GM21825 (cell line): ENCODE measurements at regions not wholly inside any gene's neighbourhood (a gene's known extent, or its start where the extent isn't known, plus 50 kb on each side); places are given as distances from the start of the nearest gene placed in this dataset.

Experiments used
- ATAC-seq: cut with Tn5 transposase; IDR thresholded peaks from one replicate; pipeline ENCODE4 v1.9.1; 2021; ENCODE audit warnings: mild to moderate bottlenecking, moderate library complexity; ENCODE audit not compliant: unreplicated experiment

DNA sequence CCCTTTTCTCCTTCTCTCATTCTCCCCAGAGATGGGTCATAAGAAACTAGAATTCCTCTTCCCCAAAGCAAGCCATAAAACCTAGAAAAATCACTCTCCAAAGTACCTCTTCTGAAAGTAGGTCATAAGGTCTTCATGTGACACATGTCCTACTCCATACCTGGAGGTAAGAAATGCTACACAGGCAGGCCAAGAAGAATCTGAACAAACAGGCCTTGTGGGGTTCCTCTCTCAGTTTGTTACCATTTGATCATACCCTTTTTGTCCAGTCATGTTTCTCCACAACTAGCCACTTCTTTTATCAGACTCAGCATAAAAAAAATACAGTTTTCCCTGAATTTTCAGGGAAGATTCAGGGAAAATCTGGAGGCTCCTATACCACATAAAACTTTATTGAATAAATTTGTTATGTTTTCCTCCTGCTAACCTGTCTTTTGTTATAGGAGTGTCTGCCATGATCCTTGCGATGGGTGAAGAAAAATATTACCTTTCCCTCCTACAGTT lies 134.4 kb upstream of the LMO4 start:
- no peak for ATAC-seq

DNA sequence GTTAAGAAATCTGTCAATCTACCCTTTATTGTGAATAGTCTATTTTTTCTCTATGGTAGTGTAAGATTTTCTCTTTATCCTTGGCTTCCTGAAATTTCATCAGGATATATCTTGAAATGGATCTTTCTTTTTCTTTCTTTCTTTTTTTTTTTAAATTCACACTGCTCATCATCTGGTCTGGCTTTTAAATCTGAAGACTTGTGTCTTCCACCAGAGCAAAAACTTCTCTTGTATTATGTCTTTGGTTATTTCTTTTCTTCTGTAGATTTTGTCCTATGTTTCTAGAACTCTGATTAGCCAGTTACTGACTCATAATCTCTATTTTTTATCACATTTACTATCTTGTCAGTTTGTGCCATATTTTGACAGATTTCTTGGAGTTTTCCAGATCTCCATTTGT lies 133.8 kb upstream of the LMO4 start:
- ATAC-seq = no peak

DNA sequence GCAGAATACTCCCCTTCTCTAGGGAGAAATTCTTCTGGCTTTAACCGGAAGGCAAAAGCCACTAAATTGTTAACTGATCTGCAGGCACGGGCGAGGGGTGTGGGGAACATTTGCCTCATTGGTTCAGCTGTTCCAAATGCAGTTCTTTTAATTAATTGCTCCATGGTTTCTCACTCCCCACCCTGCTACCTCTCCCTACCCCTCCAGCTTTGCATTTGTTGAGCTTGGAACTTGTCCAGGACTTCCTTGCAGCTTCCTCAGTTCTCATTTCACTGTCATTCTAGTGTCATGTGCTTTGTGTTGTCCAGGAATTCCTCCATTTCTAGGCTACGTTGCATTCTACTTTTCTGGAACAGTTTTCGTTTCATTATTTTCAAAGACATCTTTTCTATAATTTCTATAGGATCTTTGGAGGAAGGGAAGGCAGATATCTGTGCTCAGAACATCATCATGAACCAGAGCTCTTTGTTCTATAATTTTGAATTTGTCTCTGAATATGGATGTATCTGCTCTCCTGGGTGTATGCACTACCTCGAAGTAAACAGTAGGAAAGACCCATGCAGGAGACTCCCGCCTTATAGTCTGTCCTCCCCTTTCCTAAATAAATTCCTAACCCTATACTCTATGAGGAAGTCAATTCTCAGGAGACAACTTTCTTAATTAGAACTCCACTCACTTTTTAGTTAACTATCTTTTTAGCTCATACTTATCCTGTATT lies 132.4 kb upstream of the LMO4 start:
- no peak for ATAC-seq

DNA sequence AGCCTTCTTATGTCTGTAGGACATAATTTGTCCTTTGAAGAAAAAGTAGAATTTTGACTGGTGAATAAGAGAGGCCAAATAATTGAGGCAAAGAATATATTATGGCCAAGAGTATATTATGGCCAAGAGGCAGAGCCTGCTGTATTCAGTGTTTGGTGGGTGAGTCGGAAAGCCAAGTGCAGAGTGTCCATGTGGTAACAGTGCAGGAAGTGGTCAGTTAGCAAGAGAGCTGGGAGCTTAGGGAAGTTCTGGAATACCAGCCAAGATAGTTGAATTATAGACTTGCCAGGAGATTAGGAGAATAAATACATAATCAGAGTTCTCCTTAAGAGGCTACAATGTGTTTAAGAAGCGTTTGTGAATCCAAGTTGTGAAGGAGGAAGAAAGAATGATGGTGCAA lies 131.5 kb upstream of the LMO4 start:
- no peak for ATAC-seq

DNA sequence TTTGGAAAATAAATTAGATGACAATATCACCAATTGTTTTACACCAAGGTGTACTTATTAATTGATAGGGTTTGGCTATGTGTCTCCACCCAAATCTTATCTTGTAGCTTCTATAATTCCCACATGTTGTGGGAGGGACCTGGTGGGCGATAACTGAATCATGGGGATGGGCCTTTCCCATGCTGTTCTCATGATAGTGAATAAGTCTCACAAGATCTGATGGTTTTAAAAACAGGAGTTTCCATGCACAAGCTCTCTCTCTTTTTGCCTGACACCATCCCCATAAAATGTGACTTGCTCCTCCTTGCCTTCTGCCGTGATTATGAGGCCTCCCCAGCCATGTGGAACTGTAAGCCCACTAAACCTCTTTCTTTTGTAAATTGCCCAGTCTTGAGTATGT lies 131.0 kb upstream of the LMO4 start:
- ATAC-seq = no peak

DNA sequence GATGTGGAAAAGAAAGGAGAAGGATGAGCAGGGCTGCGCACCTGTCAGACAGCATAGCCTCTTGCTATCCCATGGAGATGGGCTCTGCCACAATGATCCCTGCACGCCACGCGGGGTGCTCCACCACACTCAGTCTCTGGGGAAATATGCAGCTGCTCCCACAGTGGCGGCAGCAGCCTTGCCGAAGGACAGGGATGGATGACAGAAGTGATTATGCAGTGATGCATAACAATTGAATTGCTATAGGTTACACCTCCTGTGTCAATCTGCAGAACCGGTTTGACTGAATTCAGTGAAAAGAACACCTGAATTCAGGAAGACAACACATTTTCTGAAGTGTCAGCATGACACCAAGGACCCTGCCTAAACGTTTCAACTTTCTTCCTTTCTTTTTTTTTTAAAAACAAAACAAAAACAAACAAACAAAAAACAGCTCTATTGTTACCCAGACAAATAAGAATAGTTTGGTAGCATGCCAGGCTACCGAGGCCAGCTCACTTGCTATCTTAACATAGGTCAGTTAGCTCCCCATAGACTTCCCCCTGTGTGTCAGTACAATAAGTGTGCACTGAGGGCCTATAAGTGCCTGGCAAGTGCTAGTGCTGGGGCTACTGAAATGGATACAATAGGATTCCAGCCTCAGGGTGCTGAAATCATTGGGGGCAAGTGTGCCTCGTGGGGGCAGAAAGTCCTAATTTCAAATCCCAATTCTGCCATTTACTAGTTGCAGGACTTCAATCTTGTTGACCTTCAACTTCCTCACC lies 127.6 kb upstream of the LMO4 start:
- no peak for ATAC-seq

DNA sequence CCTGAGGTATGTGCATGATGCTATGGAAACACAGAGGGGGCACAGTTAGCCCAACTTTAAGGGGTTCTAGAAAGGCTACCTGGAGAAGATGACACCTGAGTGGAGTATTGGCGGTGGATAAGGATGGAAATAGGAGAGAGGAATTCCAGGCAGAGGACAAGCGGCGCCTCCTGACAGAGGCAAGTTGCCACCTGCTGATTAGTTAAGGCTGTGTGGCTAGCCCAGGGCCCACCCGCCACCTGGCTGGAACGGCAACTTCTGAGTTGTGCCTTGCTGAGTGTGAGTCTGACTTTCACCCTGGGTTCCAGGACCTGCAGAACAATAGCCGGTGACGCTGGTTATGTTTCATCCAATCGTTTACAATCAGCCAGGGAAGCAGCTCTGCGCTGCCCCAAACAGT lies 126.9 kb upstream of the LMO4 start:
- no peak for ATAC-seq

DNA sequence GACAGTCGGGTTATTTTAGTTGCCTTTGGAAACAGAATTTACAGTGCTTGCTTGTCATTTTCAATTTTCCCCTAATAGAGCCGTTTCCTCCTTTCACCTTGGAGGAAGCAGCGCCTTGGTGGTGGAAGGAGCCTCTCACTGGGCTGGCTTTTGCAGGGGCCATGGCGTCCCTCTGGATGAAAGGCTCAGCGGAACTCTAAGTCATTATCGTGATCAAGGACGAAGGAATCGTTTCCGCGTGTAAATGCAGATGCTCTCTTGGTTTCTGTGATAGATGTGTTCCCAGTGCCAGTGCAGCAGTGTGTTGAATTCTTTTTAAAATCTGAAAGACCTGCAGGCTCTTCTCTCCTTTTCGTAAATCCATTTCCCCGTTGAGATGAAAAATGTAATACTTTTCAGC lies 126.2 kb upstream of the LMO4 start:
- no peak for ATAC-seq

DNA sequence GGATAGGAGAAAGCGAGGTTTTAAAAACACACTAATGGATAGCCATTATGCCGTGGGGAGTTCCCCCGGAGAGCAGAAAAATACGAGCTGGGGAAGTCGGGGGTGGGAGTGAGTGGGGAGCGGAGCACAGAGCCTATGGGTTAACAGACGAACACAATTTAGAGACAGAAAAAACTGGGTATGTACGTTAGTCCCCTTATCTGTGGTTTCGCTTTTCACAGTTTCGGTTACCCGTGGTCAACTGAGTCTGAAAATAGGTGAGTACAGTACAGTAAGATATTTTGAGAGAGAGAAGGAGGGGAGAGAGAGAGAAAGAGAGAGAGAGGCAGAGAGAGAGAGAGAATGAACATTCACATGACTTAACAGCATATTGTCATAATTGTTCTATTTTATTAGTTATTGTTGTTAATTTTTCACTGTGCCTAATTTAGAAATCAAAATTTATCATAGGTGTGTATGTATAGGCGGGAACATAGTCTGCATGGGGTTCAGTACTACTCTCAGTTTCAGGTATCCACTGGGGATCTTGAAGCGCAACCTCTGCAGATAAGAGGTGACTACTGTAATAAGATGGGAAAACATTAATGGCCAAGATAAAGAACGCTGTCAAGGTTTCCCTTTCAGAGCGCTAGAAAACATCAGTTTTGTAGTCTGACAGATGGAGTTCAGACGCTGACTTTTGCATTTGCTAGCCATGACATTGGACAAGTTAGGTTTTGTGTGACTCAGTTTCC lies 125.6 kb upstream of the LMO4 start:
- peak; percentile 90 for ATAC-seq

DNA sequence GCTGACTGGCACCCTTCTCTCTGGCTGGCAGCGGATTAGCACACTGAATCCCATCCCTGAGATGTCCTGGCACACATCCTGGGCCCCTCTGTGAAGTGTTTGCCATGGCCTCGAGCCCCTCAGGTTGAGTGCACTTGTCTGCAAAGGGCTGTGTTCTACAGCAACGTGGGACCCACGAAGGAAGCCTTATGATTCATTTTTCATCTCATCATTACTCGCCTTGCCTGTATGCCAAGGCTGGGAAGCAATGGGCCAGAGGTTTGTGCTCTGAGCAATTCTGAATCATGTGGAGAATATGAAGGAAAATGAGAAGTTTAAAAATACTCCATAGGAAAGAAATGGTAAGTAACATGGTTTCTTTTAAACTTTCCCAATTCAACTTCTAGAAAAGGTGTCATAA lies 124.8 kb upstream of the LMO4 start:
- ATAC-seq = no peak

DNA sequence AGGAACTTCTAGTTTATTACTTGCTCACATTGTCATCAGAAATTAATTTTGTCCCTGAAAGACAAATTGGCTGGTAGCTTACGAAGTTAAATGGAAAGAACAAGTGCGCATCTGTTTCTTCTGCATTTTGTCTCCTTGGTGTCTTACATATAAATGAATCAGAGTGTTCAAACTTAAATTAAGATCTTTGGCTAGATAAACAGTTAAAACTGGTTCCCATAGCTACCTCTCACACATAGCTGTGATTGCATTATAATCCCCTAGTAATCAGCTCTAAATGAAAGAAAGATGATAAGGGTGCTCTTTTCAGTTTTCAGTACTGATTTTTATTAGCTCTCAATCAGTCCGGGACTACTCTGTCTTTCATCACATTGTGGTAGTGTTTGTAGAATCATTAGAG lies 124.2 kb upstream of the LMO4 start:
- ATAC-seq = no peak

DNA sequence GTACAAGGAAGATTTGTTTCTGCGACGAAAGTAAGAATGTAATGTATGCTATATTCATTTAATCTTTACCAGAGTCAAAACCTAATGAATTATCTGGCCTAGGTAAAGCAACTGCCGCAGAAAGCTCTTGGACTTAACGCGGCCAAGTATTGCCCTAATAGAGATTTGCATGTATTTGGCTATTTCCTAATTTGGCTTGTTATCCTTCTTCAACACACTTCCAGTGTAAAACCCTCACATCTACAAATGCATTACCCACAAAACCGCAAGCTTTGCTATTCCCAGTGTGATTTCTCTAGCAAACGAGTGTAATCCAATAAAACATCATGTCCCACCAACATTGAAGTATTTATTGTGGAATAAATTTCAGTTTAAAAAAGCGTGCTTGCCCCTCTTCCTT lies 123.8 kb upstream of the LMO4 start:
- no peak for ATAC-seq

DNA sequence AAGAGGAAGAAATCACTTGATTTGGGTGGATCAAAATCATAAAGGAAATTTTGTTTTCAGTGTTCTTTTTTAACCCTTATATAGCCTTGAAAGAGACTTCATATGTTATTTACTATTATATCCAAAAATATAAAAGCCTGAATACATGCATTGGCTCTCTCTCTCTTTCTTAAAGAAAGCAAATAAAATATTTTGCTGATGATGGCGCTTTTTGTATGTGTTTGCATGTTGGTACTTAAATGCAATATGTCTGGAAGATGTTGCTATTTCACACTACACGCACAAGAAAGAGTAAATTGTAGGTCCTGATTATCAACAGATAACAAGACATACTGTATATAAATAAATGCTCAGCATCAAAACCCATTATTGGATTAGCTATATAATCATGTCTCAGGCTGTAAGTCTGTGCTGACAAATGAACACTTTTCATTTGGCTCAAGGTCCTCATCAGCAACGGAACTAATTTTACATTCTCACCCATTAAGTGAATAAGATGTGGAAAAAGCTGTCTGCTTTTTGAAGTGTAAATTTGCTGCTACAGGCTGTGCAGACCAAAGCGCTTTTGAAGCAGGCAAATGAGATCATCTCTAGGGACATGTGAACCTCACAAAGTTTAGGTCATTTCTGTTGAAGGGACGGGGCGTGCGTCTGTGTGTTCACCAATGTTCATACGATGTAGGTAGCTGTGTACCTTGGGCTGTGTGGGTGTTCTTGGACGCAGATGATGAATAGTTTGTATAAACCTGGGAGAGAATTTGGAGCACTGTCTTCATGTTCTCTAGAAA lies 122.4 kb upstream of the LMO4 start:
- ATAC-seq = no peak

DNA sequence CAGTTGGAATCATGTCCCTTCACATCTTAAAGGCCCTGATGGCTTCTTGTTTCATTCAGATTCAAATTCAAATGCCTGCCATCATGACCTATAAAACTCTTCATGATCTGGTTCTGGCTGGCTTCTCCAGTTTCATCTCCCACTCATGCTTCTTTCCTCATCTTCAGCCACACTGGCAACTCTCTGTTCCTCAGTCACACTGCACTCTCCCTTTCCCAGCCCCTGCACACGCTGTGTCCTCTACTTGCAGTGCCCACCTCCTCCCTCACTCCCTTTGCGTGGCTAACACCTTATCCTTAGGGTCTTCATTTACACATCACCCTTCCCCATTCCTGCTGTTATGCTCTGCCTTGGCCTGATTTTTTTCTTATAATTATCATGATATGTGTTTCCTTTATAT lies 120.6 kb upstream of the LMO4 start:
- ATAC-seq = no peak

DNA sequence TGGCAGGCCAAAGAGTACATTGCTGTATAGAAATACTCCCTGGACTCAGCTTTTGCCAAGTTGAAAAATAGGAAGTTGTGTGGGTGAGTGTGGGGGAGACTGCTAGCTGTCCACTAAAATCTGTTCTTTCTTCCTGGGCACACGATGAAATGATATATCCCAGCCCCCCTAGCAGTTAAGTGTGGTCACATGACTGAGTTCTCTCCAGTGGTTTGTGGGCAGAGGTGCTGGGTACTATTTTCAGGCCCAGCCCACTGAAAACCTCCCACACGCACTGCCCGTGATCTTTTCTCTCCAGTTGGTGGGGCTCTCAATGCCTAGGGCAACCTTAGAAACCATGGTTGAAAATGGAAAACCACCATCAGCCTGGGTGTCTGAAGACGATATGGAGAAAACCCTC lies 119.7 kb upstream of the LMO4 start:
- no peak for ATAC-seq

DNA sequence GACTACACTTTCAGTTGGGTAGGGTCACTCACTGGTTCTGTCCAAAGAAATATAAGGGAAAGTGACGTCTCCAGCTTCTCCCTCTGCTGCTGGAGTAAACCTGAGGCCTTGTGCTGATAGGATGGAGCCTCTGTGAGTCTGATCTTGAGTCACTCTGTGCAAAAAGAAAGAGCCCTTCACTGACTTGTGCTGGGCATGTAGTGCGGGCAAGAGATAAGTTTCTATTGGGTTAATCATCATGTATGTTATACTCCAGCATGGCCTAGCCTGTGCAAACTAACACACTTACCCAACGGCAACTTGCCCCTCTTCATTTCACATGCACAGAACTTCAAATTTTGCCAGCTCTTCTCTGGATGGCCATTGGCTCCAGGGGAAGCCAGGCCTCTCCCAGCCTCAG lies 118.5 kb upstream of the LMO4 start:
- no peak for ATAC-seq

DNA sequence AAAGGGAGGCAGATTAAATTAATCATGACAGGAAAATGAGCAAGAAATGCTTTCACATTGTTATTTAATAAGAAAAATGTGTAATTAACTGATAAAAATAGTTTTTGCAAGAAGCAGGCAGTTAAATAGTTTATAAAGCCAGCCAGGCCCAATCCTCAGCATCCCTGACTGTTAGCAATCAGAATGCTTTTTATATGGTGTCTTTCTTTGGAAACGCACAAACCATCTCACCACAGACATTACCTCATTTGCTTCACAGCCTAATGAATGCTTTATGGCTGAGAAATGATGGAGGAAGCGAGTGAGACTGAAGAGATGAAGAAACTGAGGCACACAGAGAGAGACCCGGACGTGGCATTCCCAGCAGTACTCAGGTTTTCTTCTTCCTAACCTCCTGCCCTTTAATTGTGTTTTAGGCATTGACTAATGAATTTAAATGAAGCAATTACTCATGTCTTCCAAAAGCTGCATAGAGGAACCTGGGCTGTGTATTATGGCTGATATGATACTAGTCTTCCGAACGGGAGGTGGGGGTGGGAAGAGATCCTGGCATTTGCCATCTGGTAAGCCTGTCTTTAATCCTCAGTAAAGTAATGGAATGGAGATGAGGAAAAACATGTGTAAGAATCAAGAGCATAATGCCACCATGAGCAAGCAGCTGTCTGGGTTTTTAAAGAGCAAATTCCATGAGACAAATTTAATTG lies 116.1 kb upstream of the LMO4 start:
- no peak for ATAC-seq

DNA sequence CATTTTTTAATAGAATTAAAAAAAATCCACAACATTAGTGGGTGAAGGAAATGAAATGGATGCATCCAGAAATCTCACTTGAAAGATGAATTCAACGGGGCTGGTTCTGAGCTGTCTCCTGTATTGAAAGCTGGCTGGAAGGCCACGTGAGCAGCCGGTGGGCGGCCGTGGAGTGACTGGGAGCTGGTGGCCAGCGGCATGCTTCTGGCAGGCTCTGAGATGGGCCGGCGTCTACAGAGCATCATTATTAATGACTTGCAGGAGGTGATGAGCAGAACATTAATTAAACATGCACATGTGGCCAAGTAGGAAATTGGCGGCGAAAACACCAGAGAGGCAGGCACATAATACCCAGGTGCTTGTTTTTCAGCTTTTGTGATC lies 115.6 kb upstream of the LMO4 start:
- no peak for ATAC-seq

DNA sequence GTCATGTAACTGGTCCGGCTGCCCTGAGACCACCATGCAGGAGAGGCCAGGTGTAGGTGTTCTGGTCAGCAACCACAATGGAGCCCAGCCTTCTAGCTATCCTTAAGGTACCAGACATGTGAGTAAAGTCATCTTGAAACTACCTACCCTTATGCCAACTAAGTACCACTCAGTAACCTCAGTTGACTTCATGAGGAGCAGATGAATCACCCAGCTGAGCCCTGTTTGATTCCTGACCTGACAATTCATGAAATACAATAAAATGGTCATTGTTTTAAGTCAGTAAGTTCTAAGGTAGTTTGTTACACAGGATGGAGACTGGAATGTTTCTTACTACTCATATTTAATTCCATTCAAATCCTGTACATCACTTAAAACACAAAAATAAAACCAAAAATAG lies 113.1 kb upstream of the LMO4 start:
- no peak for ATAC-seq

DNA sequence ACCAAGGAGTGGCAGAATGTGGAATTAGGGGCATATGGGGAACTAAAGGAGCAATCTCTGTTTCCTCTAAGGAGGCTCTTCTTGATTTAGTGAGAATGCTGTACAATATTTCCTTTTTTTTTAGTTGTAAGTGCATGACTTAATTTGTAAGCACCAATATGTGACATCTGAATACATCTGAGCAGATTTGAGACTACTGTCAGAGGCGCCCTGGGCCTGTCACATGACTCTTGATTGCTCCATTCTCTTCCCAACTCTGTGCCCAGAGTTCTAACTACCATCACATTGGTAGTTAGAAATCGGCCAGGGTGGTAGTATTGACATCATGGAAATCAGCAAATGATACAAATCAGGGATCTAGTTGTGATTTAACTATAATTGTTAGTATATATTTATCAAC lies 110.1 kb upstream of the LMO4 start:
- no peak for ATAC-seq

DNA sequence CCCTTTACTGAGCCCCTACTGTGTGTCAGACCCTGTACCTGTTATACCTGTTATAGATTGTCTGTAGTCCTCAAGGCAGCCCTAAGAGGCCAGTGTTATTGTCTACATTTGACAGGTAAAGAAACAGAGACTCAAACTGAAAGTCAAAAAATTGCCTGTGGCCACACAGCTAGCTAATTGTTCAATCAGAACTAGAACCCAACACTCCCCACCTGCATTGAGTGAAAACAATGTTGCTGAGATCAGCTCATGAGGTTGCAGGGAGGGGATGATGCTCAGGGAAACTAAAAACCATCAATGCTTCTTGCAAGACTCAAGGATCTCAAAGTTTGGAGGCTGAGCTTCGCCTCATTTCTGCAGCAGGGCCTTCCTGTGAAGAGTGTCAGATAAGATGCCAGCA lies 109.5 kb upstream of the LMO4 start:
- no peak for ATAC-seq
